Mesodermal cell (in vitro differentiated cells): ENCODE measurements at regions not wholly inside any gene's neighbourhood (a gene's known extent, or its start where the extent isn't known, plus 50 kb on each side); places are given as distances from the start of the nearest gene placed in this dataset.
"Not testable (repeated sequence)": the region's sequence is repeated elsewhere in the genome, so short reads cannot be mapped to it uniquely, and the experiment has no call there.

Experiments
- H3K27ac ChIP-seq: 2 replicates; pipeline ENCODE4 v1.7.0; 2013; ENCODE audit warnings: mild to moderate bottlenecking, low read depth, low read length, moderate library complexity; ENCODE audit not compliant: severe bottlenecking
- H3K36me3 ChIP-seq: 2 replicates; pipeline ENCODE4 v1.7.1; 2013; ENCODE audit warnings: mild to moderate bottlenecking, low read length, moderate library complexity; ENCODE audit not compliant: control insufficient read depth, insufficient read depth
- H3K4me1 ChIP-seq: one replicate; pipeline ENCODE4 v1.7.1; 2013; ENCODE audit warnings: mild to moderate bottlenecking, low read length; ENCODE audit not compliant: insufficient read depth, control insufficient read depth, poor library complexity, severe bottlenecking
- H3K4me3 ChIP-seq: 2 replicates; pipeline ENCODE4 v1.7.0; 2013; ENCODE audit warnings: low read length, control low read depth, mild to moderate bottlenecking; ENCODE audit not compliant: insufficient read depth, poor library complexity, severe bottlenecking; ENCODE audit errors: extremely low read depth
- H3K9me3 ChIP-seq: 2 replicates; pipeline ENCODE4 v1.7.1; 2013; ENCODE audit warnings: mild to moderate bottlenecking, low read length, moderate library complexity; ENCODE audit not compliant: control insufficient read depth
- WGBS, 2 experiments: methylation state at CpG; one replicate each; pipeline ENCODE4 v1.1.5; 2013; ENCODE audit warnings: missing lambda C conversion rate in 2 of 2; ENCODE audit not compliant: insufficient coverage in 2 of 2; 5-methylcytosine and 5-hydroxymethylcytosine counted together

DNA sequence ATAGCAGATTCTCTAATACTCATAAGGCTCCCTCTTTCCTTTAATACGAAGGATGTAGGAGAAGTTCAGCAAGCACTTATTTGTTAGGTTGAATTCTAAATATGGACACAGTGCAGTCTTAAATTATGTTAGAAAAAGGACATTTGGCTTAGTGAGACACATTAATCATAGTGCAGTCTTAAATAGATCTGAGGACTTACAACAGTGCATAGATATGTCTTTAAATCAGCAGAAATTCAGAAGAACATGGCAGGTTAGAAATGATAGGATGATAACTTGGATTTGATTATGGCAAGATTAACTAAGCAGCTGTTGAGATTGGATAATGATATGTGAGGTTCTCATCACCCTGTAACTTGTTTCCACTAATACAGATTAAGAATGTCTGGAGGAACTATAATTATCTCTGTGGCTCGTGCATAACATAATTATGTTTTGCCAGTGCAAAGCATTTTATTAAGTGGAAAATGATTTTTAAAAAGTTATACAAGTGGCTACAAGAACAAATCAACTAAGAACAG lies 485.9 kb downstream of the USP25 start:
- H3K4me3 ChIP-seq, result no peak overlapping the region
- no peaks in the 10 kb centered on the region for H3K36me3 ChIP-seq
- no peaks in the 10 kb centered on the region for H3K9me3 ChIP-seq
- peaks cover 9% of the 10 kb centered on the region for H3K4me1 ChIP-seq
- no peak overlapping the region for H3K27ac ChIP-seq
- no CpG with 5 or more reads among the region's 2 CpGs for WGBS, 2 experiments

GRCh38 chr21:16216288-16216962 lies 486.6 kb downstream of the USP25 start:
- 100% methylated on average over 1 of the region's 3 CpGs; no CpG with 5 or more reads in 1 of the 2 experiments for WGBS, 2 experiments

GRCh38 chr21:16218682-16219343 lies 489.0 kb downstream of the USP25 start:
- Histone ChIP-seq H3K27ac (no peak overlapping the region), H3K4me3 (no peak overlapping the region), H3K36me3 (no peaks in the 10 kb centered on the region), H3K4me1 (no peaks in the 10 kb centered on the region), H3K9me3 (no peaks in the 10 kb centered on the region)
- 88 to 89% methylated on average over 2 of the region's 4 CpGs for whole genome bisulfite sequencing, 2 experiments

More at GRCh38 chr21:16216288-16216962, 486.6 kb downstream of the USP25 start:
- no peaks in the 10 kb centered on the region for H3K36me3 ChIP-seq
- H3K27ac ChIP-seq, result no peak overlapping the region
- peaks cover 7% of the 10 kb centered on the region for H3K4me1 ChIP-seq
- H3K4me3 ChIP-seq, result no peak overlapping the region
- H3K9me3 ChIP-seq, result no peaks in the 10 kb centered on the region

DNA sequence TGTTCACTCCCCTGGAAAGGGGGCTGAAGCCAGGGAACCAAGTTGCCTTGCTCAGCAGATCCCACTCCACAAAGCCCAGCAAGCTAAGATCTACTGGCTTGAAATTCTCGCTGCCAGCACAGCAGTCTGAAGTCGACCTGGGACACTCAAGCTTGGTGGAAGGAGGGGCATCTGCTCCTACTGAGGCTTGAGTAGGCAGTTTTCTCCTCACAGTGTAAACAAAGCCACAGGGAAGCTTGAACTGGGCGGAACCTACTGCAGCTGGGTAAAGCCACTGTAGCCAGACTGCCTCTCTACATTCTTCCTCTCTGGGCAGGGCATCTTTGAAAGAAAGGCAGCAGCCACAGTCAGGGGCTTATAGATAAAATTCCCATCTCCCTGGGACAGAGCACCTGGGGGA lies 495.0 kb downstream of the USP25 start:
- H3K4me1 ChIP-seq, H3K9me3 ChIP-seq, H3K27ac ChIP-seq, H3K4me3 ChIP-seq, H3K36me3 ChIP-seq: not testable (repeated sequence)
- WGBS, 2 experiments, result 44 to 56% methylated on average over 3 of the region's 3 CpGs

GRCh38 chr21:16239659-16240265 lies 510.0 kb downstream of the USP25 start:
- no peak overlapping the region for H3K4me3 ChIP-seq
- peaks cover 3% of the 10 kb centered on the region for H3K4me1 ChIP-seq
- no peaks in the 10 kb centered on the region for H3K9me3 ChIP-seq
- 70 to 79% methylated on average over 8 to 10 of the region's 11 CpGs for WGBS, 2 experiments
- H3K36me3 ChIP-seq, result no peaks in the 10 kb centered on the region
- peak overlapping the region; percentile 52 for H3K27ac ChIP-seq

DNA sequence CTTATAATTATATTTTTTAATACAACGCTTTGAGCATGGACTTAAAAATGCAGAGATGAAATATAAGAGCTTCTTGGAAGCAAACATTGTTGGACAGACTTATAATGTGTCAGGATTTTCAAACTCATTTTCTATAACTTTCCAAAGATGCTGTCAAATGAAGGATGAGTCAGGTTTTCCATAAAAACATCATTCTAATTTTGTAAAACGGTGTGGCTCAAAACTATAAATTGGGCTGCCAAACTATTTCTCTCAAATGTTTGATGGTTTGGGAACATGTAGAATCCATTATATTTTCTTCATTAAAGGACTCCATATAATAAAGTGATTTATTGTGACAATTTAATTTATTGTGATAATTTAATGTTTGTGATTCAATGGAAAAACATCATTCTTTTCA lies 511.2 kb downstream of the USP25 start:
- H3K27ac ChIP-seq, result peak overlapping the region; percentile 4
- H3K36me3 ChIP-seq, result no peaks in the 10 kb centered on the region
- peaks cover 3% of the 10 kb centered on the region for H3K4me1 ChIP-seq
- no CpG with 5 or more reads among the region's 2 CpGs for WGBS, 2 experiments
- H3K9me3 ChIP-seq, result no peaks in the 10 kb centered on the region
- H3K4me3 ChIP-seq, result no peak overlapping the region

DNA sequence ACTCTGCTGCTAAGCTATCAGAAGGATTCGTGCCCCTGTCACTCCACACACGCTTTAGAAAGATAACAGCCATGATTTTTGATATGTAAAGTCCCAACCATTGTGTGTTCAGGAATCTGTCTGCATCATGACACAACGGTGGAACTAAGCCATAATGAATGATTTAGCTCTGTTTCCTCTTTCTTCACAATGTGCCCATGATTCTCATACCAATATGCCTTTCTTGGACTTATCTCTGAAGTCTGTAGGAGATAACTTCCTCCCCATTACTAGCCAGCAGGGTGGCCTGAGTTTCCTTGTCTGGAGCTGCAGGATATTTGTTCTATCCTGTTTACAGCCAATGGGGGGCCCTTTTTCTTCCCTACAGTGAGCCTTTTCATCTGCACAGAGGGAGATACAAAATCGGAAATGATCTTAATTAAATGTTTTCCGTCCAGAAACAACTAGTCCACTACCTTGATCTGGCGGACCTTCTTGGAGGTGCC lies 511.7 kb downstream of the USP25 start:
- H3K4me1 ChIP-seq, result peaks cover 3% of the 10 kb centered on the region
- peak overlapping the region; percentile 4 for H3K27ac ChIP-seq
- WGBS, 2 experiments, result 16 to 43% methylated on average over 2 to 4 of the region's 6 CpGs
- no peak overlapping the region for H3K4me3 ChIP-seq
- H3K36me3 ChIP-seq, result no peaks in the 10 kb centered on the region
- H3K9me3 ChIP-seq, result no peaks in the 10 kb centered on the region

GRCh38 chr21:16243396-16243795 lies 513.6 kb downstream of the USP25 start:
- Histone ChIP-seq H3K4me1 (peaks cover 3% of the 10 kb centered on the region), H3K27ac (no peak overlapping the region), H3K9me3 (no peaks in the 10 kb centered on the region), H3K4me3 (no peak overlapping the region), H3K36me3 (no peaks in the 10 kb centered on the region)
- WGBS, 2 experiments, result 100% methylated on average over 1 of the region's 2 CpGs; no CpG with 5 or more reads in 1 of the 2 experiments

- WGBS, 2 experiments, result 90 to 100% methylated on average over 1 to 2 of the region's 3 CpGs
- H3K4me3 ChIP-seq, result no peak overlapping the region
- H3K4me1 ChIP-seq, result no peaks in the 10 kb centered on the region
- no peaks in the 10 kb centered on the region for H3K36me3 ChIP-seq
- no peak overlapping the region for H3K27ac ChIP-seq
- H3K9me3 ChIP-seq, result no peaks in the 10 kb centered on the region
Measured at GRCh38 chr21:16248705-16249104, 518.9 kb downstream of the USP25 start.

GRCh38 chr21:16250273-16250672 lies 520.5 kb downstream of the USP25 start:
- Histone ChIP-seq H3K4me1 (no peaks in the 10 kb centered on the region), H3K36me3 (no peaks in the 10 kb centered on the region), H3K9me3 (no peaks in the 10 kb centered on the region), H3K4me3 (no peak overlapping the region), H3K27ac (no peak overlapping the region)
